IMR-90 (cell line): ENCODE measurements at regions not wholly inside any gene's neighbourhood (a gene's known extent, or its start where the extent isn't known, plus 50 kb on each side); places are given as distances from the start of the nearest gene placed in this dataset.

Source experiments
- ATAC-seq: fragments of 200-7000 bp; cut with Tn5 transposase; 2 replicates; pipeline ENCODE4 v1.9.1; 2020; ENCODE audit warnings: low read depth, mild to moderate bottlenecking, moderate library complexity
- BruUV-seq: library from RNA; stranded (reverse); fragments of 400-500 nt; replicated peaks from 2 replicates; lab custom pipeline; 2021; lab: Mats Ljungman, UMichigan
- CTCF ChIA-PET: fragments of 300-600 bp; formaldehyde crosslinking; extraction: SDS; loops from one replicate; lab custom pipeline; 2021; ENCODE audit warnings: antibody characterized with exemption; lab: Yijun Ruan, JAX
- POLR2A ChIA-PET: fragments of 300-600 bp; sonication (Branson Sonifier 250); formaldehyde crosslinking; loops from one replicate; lab custom pipeline; 2022; ENCODE audit warnings: antibody characterized with exemption; ENCODE audit not compliant: unreplicated experiment; lab: Charles Lee
- DNase-seq: peaks from one replicate; pipeline ENCODE4 v3.0.0; 2013
- H2AFZ ChIP-seq: replicated peaks from 2 replicates; pipeline ENCODE3; 2013; ENCODE audit warnings: low read length, mild to moderate bottlenecking; ENCODE audit not compliant: poor library complexity
- H2AK5ac ChIP-seq: 2 replicates; pipeline ENCODE4 v1.6.1; 2013; ENCODE audit warnings: low read depth, low read length, inconsistent platforms
- H2AK9ac ChIP-seq: replicated peaks from 2 replicates; pipeline ENCODE3; 2013; ENCODE audit warnings: mild to moderate bottlenecking, low read depth, low read length, moderate library complexity; ENCODE audit not compliant: poor library complexity
- H2BK120ac ChIP-seq: 2 replicates; pipeline ENCODE4 v1.6.1; 2013; ENCODE audit warnings: low read depth, low read length, inconsistent platforms
- H2BK15ac ChIP-seq: 3 replicates; pipeline ENCODE4 v1.6.1; 2013; ENCODE audit warnings: low read depth, low read length, inconsistent platforms
- H2BK20ac ChIP-seq: 2 replicates; pipeline ENCODE4 v1.6.1; 2013; ENCODE audit warnings: low read depth, mild to moderate bottlenecking, inconsistent platforms, low read length, moderate library complexity
- H2BK5ac ChIP-seq: 2 replicates; pipeline ENCODE4 v1.6.1; 2013; ENCODE audit warnings: mild to moderate bottlenecking, low read depth, low read length, inconsistent platforms; ENCODE audit not compliant: poor library complexity, severe bottlenecking
- H3K14ac ChIP-seq: replicated peaks from 2 replicates; pipeline ENCODE4 v1.6.1; 2013; ENCODE audit warnings: low read depth, low read length, inconsistent platforms
- H3K18ac ChIP-seq: 2 replicates; pipeline ENCODE4 v1.6.1; 2013; ENCODE audit warnings: low read depth, low read length, control low read depth
- H3K23ac ChIP-seq: 2 replicates; pipeline ENCODE4 v1.6.1; 2013; ENCODE audit warnings: low read depth, low read length, inconsistent platforms
- H3K27ac ChIP-seq: 2 replicates; pipeline ENCODE4 v1.5.1; 2013; ENCODE audit warnings: mild to moderate bottlenecking, control low read depth, low read length; ENCODE audit not compliant: insufficient read depth
- H3K27me3 ChIP-seq: 2 replicates; pipeline ENCODE4 v1.6.1; 2013; ENCODE audit warnings: low read length; ENCODE audit not compliant: control insufficient read depth, insufficient read depth
- H3K36me3 ChIP-seq: 2 replicates; pipeline ENCODE4 v1.6.1; 2013; ENCODE audit warnings: low read length, mixed read lengths; ENCODE audit not compliant: control insufficient read depth, insufficient read depth
- H3K4ac ChIP-seq: 2 replicates; pipeline ENCODE4 v1.6.1; 2013; ENCODE audit warnings: low read depth, low read length, inconsistent platforms
- H3K4me1 ChIP-seq: 2 replicates; pipeline ENCODE4 v1.6.1; 2013; ENCODE audit warnings: low read length, mixed read lengths; ENCODE audit not compliant: control insufficient read depth, insufficient read depth
- H3K4me2 ChIP-seq: 2 replicates; pipeline ENCODE4 v1.6.1; 2013; ENCODE audit warnings: low read depth, mild to moderate bottlenecking, control low read depth, low read length, moderate library complexity
- H3K4me3 ChIP-seq: 2 replicates; pipeline ENCODE4 v1.5.1; 2013; ENCODE audit warnings: low read depth, mild to moderate bottlenecking, control low read depth, low read length, moderate library complexity; ENCODE audit not compliant: insufficient read depth
- H3K56ac ChIP-seq: 2 replicates; pipeline ENCODE4 v1.6.1; 2013; ENCODE audit warnings: low read length, inconsistent platforms; ENCODE audit not compliant: insufficient read depth; ENCODE audit errors: extremely low read depth
- H3K79me1 ChIP-seq, 2 experiments: 2 replicates each; pipeline ENCODE4 v1.6.1; 2013; ENCODE audit warnings: low read length in 2 of 2, inconsistent platforms in 1 of 2, low read depth in 1 of 2
- H3K9ac ChIP-seq: 2 replicates; pipeline ENCODE4 v1.6.1; 2013; ENCODE audit warnings: low read depth, low read length, control low read depth
- H3K9me1 ChIP-seq: 2 replicates; pipeline ENCODE4 v1.6.1; 2013; ENCODE audit warnings: low read length, inconsistent platforms; ENCODE audit not compliant: insufficient read depth
- H3K9me3 ChIP-seq: 2 replicates; pipeline ENCODE4 v1.6.1; 2013; ENCODE audit warnings: low read length; ENCODE audit not compliant: control insufficient read depth, insufficient read depth
- H4K20me1 ChIP-seq: 2 replicates; pipeline ENCODE4 v1.6.1; 2013; ENCODE audit warnings: low read length, inconsistent platforms; ENCODE audit not compliant: insufficient read depth
- H4K5ac ChIP-seq: 2 replicates; pipeline ENCODE4 v1.6.1; 2013; ENCODE audit warnings: mild to moderate bottlenecking, low read depth, low read length, control low read depth
- H4K8ac ChIP-seq, 2 experiments: 2 replicates each; pipeline ENCODE4 v1.6.1; 2013; ENCODE audit warnings: low read depth in 2 of 2, low read length in 2 of 2, control low read depth in 1 of 2, inconsistent platforms in 1 of 2
- H4K91ac ChIP-seq: 2 replicates; pipeline ENCODE4 v1.6.1; 2013; ENCODE audit warnings: low read depth, low read length, inconsistent platforms; ENCODE audit not compliant: insufficient read depth
- BHLHE40 ChIP-seq: fragments of 150-350 bp; IDR thresholded peaks from 2 replicates; pipeline ENCODE4 v1.6.1; 2016; ENCODE audit warnings: mild to moderate bottlenecking, low read depth, low read length
- CEBPB ChIP-seq: IDR thresholded peaks from 2 replicates; pipeline ENCODE4 v1.6.1; 2012; ENCODE audit warnings: low read depth, low read length, improper control_type of control experiment
- CHD1 ChIP-seq: IDR thresholded peaks from 2 replicates; pipeline ENCODE4 v1.6.1; 2012; ENCODE audit warnings: low read depth, low read length, improper control_type of control experiment
- FOS ChIP-seq: fragments of 150-350 bp; IDR thresholded peaks from 2 replicates; pipeline ENCODE4 v1.6.1; 2016; ENCODE audit warnings: low read depth, low read length
- MAFK ChIP-seq: IDR thresholded peaks from 2 replicates; pipeline ENCODE4 v1.6.1; 2012; ENCODE audit warnings: low read depth, low read length, improper control_type of control experiment
- MAZ ChIP-seq: IDR thresholded peaks from 2 replicates; pipeline ENCODE4 v1.6.1; 2012; ENCODE audit warnings: low read depth, mild to moderate bottlenecking, low read length, improper control_type of control experiment, moderate library complexity, borderline replicate concordance
- MXI1 ChIP-seq: IDR thresholded peaks from 2 replicates; pipeline ENCODE4 v1.6.1; 2012; ENCODE audit warnings: low read depth, mild to moderate bottlenecking, low read length, moderate library complexity, borderline replicate concordance
- NFE2L2 ChIP-seq: fragments of 150-350 bp; IDR thresholded peaks from 2 replicates; pipeline ENCODE4 v1.6.1; 2016; ENCODE audit warnings: low read depth, mild to moderate bottlenecking, low read length
- POLR2A ChIP-seq: IDR thresholded peaks from 2 replicates; pipeline ENCODE4 v1.6.1; 2012; ENCODE audit warnings: mild to moderate bottlenecking, low read depth, low read length
- RAD21 ChIP-seq: IDR thresholded peaks from 2 replicates; pipeline ENCODE4 v1.6.1; 2012; ENCODE audit warnings: low read length, improper control_type of control experiment
- RCOR1 ChIP-seq: IDR thresholded peaks from 2 replicates; pipeline ENCODE4 v1.6.1; 2012; ENCODE audit warnings: mild to moderate bottlenecking, low read length, improper control_type of control experiment; ENCODE audit not compliant: insufficient replicate concordance
- RFX5 ChIP-seq: IDR thresholded peaks from 2 replicates; pipeline ENCODE4 v1.8.0; 2012; ENCODE audit warnings: low read depth, mild to moderate bottlenecking, low read length, moderate library complexity
- SMC3 ChIP-seq: fragments of 150-350 bp; IDR thresholded peaks from 2 replicates; pipeline ENCODE4 v1.6.1; 2016; ENCODE audit warnings: low read depth, mild to moderate bottlenecking, antibody characterized with exemption, low read length, moderate library complexity
- WGBS, 2 experiments: methylation state at CpG; one replicate each; pipeline versions ENCODE4 v1.1.5 to v1.1.7; 2013; ENCODE audit warnings: missing lambda C conversion rate in 2 of 2; ENCODE audit not compliant: insufficient read length in 1 of 2; ENCODE audit errors: extremely low coverage in 2 of 2; 5-methylcytosine and 5-hydroxymethylcytosine counted together
- dilution Hi-C: fragments of 300-500 bp; cut with HindIII; formaldehyde crosslinking; loops from one replicate; pipeline ENCODE4 v1.14.3; 2018; ENCODE audit warnings: low sequenced_read_pairs; ENCODE audit not compliant: unreplicated experiment
- in situ Hi-C: fragments of 300-500 bp; cut with MboI; formaldehyde crosslinking; loops from 3 replicates; pipeline ENCODE4 v1.14.3; 2019; ENCODE audit warnings: low sequenced_read_pairs, inconsistent platforms, mixed read lengths
- intact Hi-C: fragments of 100-400 bp; cut with micrococcal nuclease; formaldehyde crosslinking; loops from 2 replicates; pipeline ENCODE4 v1.10.0; 2022
- TF ChIP-seq, protein P1 (sequence below): fragments of 150-350 bp; IDR thresholded peaks from 2 replicates; pipeline ENCODE4 v1.6.1; 2016; ENCODE audit warnings: low read depth, mild to moderate bottlenecking, low read length, moderate library complexity, borderline replicate concordance
- TF ChIP-seq, protein P2 (sequence below): fragments of 150-350 bp; IDR thresholded peaks from 2 replicates; pipeline ENCODE4 v1.6.1; 2017; ENCODE audit warnings: mild to moderate bottlenecking, antibody characterized with exemption, low read length, low read depth
- TF ChIP-seq, protein P3 (sequence below): conservative IDR thresholded peaks from 2 replicates; pipeline ENCODE4 v1.5.1; 2012; ENCODE audit warnings: mild to moderate bottlenecking, low read depth, low read length, improper control_type of control experiment

DNA sequence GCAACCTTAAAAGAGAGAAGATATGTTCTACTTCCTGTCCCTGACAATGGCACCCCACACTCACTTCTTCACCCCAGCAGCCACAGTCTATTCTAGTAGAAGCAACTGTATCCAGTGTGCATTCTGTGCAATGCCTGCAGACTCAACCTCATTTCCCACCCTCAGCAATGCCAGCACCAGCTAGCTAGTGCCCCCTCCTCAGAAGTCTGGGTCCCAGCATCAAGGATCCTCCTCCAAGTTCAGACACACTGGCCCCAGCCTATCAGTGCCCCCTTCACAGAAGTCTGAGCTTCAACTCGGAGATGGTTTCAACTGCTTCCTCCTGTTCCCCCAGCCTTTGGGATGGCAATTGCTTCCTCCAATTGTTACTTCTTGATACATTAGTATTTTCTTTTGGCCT lies 268.3 kb downstream of the MEX3B start:
- no peaks in the 10 kb centered on the region for H4K20me1 ChIP-seq
- H3K4me3 ChIP-seq: no peak overlapping the region
- no peaks in the 10 kb centered on the region for H3K9me3 ChIP-seq
- H3K18ac ChIP-seq: no peak overlapping the region
- DNase-seq (no peak), ATAC-seq (no peak)
- ChIA-PET POLR2A (no interaction called here), CTCF (no interaction called here)
- H3K4me1 ChIP-seq: no peaks in the 10 kb centered on the region
- H3K79me1 ChIP-seq: no peaks in the 10 kb centered on the region
- no peak overlapping the region for H4K8ac ChIP-seq
- no peak overlapping the region for H2AK9ac ChIP-seq
- H3K36me3 ChIP-seq: no peaks in the 10 kb centered on the region
- peaks cover 5% of the 10 kb centered on the region; the same call in 1 of the 2 replicates for H3K27me3 ChIP-seq
- no peak overlapping the region for H3K4me2 ChIP-seq
- no peak overlapping the region for H2AK5ac ChIP-seq
- H3K4ac ChIP-seq: no peak overlapping the region
- intact Hi-C loops: no loop called here
- dilution Hi-C loops: no loop called here
- no CpG with 5 or more reads among the region's 1 CpG for WGBS, 2 experiments
- H2BK15ac ChIP-seq: no peak overlapping the region
- no peak overlapping the region for H3K27ac ChIP-seq
- no peak overlapping the region for H2BK20ac ChIP-seq
- H2BK120ac ChIP-seq: no peak overlapping the region
- no peaks in the 10 kb centered on the region for H3K9me1 ChIP-seq
- no peak overlapping the region for H4K5ac ChIP-seq
- no peak overlapping the region for H3K56ac ChIP-seq
- no TSS peak for BruUV-seq
- in situ Hi-C loops: no loop called here
- no peak overlapping the region for H2BK5ac ChIP-seq
- TF ChIP-seq CEBPB (no peak), MAZ (no peak), RAD21 (no peak), CHD1 (no peak), BHLHE40 (no peak), RCOR1 (no peak), FOS (no peak), RFX5 (no peak), POLR2A (no peak), SMC3 (no peak), MXI1 (no peak), NFE2L2 (no peak), MAFK (no peak)
- TF ChIP-seq, protein P1, sequence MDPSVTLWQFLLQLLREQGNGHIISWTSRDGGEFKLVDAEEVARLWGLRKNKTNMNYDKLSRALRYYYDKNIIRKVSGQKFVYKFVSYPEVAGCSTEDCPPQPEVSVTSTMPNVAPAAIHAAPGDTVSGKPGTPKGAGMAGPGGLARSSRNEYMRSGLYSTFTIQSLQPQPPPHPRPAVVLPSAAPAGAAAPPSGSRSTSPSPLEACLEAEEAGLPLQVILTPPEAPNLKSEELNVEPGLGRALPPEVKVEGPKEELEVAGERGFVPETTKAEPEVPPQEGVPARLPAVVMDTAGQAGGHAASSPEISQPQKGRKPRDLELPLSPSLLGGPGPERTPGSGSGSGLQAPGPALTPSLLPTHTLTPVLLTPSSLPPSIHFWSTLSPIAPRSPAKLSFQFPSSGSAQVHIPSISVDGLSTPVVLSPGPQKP: no peak
- TF ChIP-seq, protein P2, sequence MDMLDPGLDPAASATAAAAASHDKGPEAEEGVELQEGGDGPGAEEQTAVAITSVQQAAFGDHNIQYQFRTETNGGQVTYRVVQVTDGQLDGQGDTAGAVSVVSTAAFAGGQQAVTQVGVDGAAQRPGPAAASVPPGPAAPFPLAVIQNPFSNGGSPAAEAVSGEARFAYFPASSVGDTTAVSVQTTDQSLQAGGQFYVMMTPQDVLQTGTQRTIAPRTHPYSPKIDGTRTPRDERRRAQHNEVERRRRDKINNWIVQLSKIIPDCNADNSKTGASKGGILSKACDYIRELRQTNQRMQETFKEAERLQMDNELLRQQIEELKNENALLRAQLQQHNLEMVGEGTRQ: no peak
- TF ChIP-seq, protein P3, sequence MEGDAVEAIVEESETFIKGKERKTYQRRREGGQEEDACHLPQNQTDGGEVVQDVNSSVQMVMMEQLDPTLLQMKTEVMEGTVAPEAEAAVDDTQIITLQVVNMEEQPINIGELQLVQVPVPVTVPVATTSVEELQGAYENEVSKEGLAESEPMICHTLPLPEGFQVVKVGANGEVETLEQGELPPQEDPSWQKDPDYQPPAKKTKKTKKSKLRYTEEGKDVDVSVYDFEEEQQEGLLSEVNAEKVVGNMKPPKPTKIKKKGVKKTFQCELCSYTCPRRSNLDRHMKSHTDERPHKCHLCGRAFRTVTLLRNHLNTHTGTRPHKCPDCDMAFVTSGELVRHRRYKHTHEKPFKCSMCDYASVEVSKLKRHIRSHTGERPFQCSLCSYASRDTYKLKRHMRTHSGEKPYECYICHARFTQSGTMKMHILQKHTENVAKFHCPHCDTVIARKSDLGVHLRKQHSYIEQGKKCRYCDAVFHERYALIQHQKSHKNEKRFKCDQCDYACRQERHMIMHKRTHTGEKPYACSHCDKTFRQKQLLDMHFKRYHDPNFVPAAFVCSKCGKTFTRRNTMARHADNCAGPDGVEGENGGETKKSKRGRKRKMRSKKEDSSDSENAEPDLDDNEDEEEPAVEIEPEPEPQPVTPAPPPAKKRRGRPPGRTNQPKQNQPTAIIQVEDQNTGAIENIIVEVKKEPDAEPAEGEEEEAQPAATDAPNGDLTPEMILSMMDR: no peak
- H3K14ac ChIP-seq: no peak overlapping the region
- H3K9ac ChIP-seq: no peak overlapping the region
- H3K23ac ChIP-seq: no peak overlapping the region
- H2AFZ ChIP-seq: no peak overlapping the region
- no peak overlapping the region for H4K91ac ChIP-seq
